Vagina (tissue), 2 donors: ENCODE measurements at regions not wholly inside any gene's neighbourhood (a gene's known extent, or its start where the extent isn't known, plus 50 kb on each side); places are given as distances from the start of the nearest gene placed in this dataset.

Source experiments
- CTCF ChIP-seq, 3 experiments: fragments of 450-650 bp in 2 of 3; fragments of 200-600 bp in 1 of 3; sonication (generic) in 1 of 3; IDR thresholded peaks; one replicate each; pipeline ENCODE4 v1.5.1; 2017 to 2019; ENCODE audit warnings: antibody characterized with exemption in 3 of 3, mild to moderate bottlenecking in 2 of 3, moderate library complexity in 2 of 3
- POLR2AphosphoS5 ChIP-seq, 2 donors: sonication (generic); formaldehyde crosslinking; IDR thresholded peaks; one replicate each; pipeline ENCODE4 v1.9.0; 2017; ENCODE audit warnings: antibody characterized with exemption in 2 of 2, mild to moderate bottlenecking in 2 of 2, low read depth in 1 of 2; ENCODE audit not compliant: insufficient read depth in 1 of 2

DNA sequence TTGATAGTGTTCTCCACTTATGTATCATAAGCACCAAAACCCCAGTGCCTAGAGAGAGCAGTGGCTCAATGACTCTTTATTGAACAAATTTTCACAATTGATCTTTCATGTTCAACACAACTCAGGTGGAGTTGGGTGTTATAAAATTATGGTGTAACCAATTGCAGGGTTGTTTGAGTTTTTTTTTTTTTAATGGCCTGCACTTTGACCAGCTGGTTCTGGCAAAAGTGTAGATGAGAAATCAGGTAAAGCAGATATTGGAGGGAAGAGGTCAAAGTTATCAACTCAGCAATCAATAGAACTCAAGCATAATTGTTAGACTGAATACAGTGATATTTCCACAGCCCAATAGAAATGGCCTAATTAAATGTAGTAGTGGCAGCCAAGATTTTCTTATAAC lies 1386.3 kb downstream of the SUCLG1 start:
- TF ChIP-seq CTCF (IDR thresholded peaks at IDR 0.05), result no peak
- TF ChIP-seq POLR2AphosphoS5 (IDR thresholded peaks at IDR 0.05; ENCODE audit: insufficient read depth in 1 of 2, low read depth in 1 of 2), result no peak
